NB4 (cell line): ENCODE measurements at regions not wholly inside any gene's neighbourhood (a gene's known extent, or its start where the extent isn't known, plus 50 kb on each side); places are given as distances from the start of the nearest gene placed in this dataset.
A peak's percentile ranks its signal among the peaks of the same experiment; 100 is the strongest.

Source experiments
- DNase-seq: peaks from one replicate; pipeline ENCODE4 v3.0.0; 2010; ENCODE audit warnings: low read depth
- H3K4me3 ChIP-seq: one replicate; pipeline ENCODE4 v1.5.1; 2011; ENCODE audit warnings: mild to moderate bottlenecking, low read depth, low read length, moderate library complexity
- CTCF ChIP-seq: IDR thresholded peaks from one replicate; pipeline ENCODE4 v1.5.1; 2012; ENCODE audit warnings: low read depth, low read length
- MAX ChIP-seq: IDR thresholded peaks from 2 replicates; pipeline ENCODE4 v1.6.1; 2011; ENCODE audit warnings: low read depth, low read length
- MYC ChIP-seq: IDR thresholded peaks from 2 replicates; pipeline ENCODE4 v1.6.1; 2011; ENCODE audit warnings: low read depth, low read length
- POLR2A ChIP-seq: IDR thresholded peaks from 2 replicates; pipeline ENCODE4 v1.6.1; 2011; ENCODE audit warnings: mild to moderate bottlenecking; ENCODE audit not compliant: insufficient read length; ENCODE audit errors: extremely low read depth

- TF ChIP-seq CTCF (no peak), MAX (no peak), MYC (no peak), POLR2A (no peak)
Observed at GRCh38 chr2:129881786-129882396, 97.6 kb upstream of the RAB6C start.

GRCh38 chr2:129882476-129882875, 97.0 kb upstream of the RAB6C start:
- TF ChIP-seq CTCF (no peak), MYC (no peak), MAX (no peak), POLR2A (no peak)
- no peak for DNase-seq
- no peak overlapping the region for H3K4me3 ChIP-seq

More at GRCh38 chr2:129881786-129882396, 97.6 kb upstream of the RAB6C start:
- no peak for DNase-seq
- no peak overlapping the region for H3K4me3 ChIP-seq

- H3K4me3 ChIP-seq: no peak overlapping the region
- TF ChIP-seq MAX (no peak), MYC (no peak)
- no peak for DNase-seq
Observed at GRCh38 chr2:129883121-129883520, 96.3 kb upstream of the RAB6C start.

- TF ChIP-seq POLR2A (no peak), CTCF (no peak), MAX (no peak), MYC (no peak)
- H3K4me3 ChIP-seq: no peak overlapping the region
- DNase-seq: no peak
Observed at GRCh38 chr2:129884221-129884786, 95.2 kb upstream of the RAB6C start.

- no peak overlapping the region for H3K4me3 ChIP-seq
- DNase-seq: peak; percentile 60
- TF ChIP-seq CTCF (peak; percentile 71), POLR2A (no peak), MYC (no peak)
Observed at GRCh38 chr2:129885735-129886134, 93.7 kb upstream of the RAB6C start.

- TF ChIP-seq MAX: no peak
- TF ChIP-seq MYC: no peak
- TF ChIP-seq CTCF: no peak
- no peak for TF ChIP-seq POLR2A
- no peak overlapping the region for H3K4me3 ChIP-seq
- DNase-seq: no peak
Observed at GRCh38 chr2:129887688-129888266, 91.7 kb upstream of the RAB6C start.
